Right atrium auricular region (tissue), 2 donors: ENCODE measurements at regions not wholly inside any gene's neighbourhood (a gene's known extent, or its start where the extent isn't known, plus 50 kb on each side); places are given as distances from the start of the nearest gene placed in this dataset.
A peak's percentile ranks its signal among the peaks of the same experiment; 100 is the strongest.

Source experiments
- DNase-seq: peaks from one replicate; pipeline ENCODE4 v3.0.0-alpha.2; 2019; ENCODE audit warnings: low spot score
- H3K27ac ChIP-seq, 2 donors: fragments of 200-600 bp; sonication (generic); 1 replicate in 1 of 2; 2 replicates in 1 of 2; pipeline ENCODE4 v1.5.1; 2016 to 2019
- H3K27me3 ChIP-seq, 2 donors: fragments of 200-600 bp; sonication (generic); one replicate each; pipeline versions ENCODE4 v1.5.1 to v1.6.0; 2017 to 2019
- H3K36me3 ChIP-seq: fragments of 200-600 bp; sonication (generic); one replicate; pipeline ENCODE4 v1.5.1; 2016
- H3K4me1 ChIP-seq, 2 donors: fragments of 200-600 bp; sonication (generic); one replicate each; pipeline versions ENCODE4 v1.5.1 to v1.6.0; 2017 to 2019
- H3K4me3 ChIP-seq, 2 donors: fragments of 200-600 bp; sonication (generic); 1 replicate in 1 of 2; 2 replicates in 1 of 2; pipeline ENCODE4 v1.5.1; 2017 to 2019; ENCODE audit warnings: mild to moderate bottlenecking in 1 of 2, moderate library complexity in 1 of 2
- H3K9me3 ChIP-seq, 2 donors: fragments of 200-600 bp; sonication (generic); one replicate each; pipeline ENCODE4 v1.5.1; 2019
- CTCF ChIP-seq, 2 donors: fragments of 200-600 bp; sonication (generic); IDR thresholded peaks; one replicate each; pipeline ENCODE4 v1.5.1; 2019; ENCODE audit warnings: antibody characterized with exemption in 2 of 2

- no peak for DNase-seq
- Histone ChIP-seq H3K27me3 (no peaks in the 10 kb centered on the region), H3K4me3 (no peak overlapping the region), H3K27ac (peak overlapping the region in 1 of 2 donors; percentile 9), H3K4me1 (peaks cover 0 to 25% of the 10 kb centered on the region in 2 donors), H3K36me3 (no peaks in the 10 kb centered on the region), H3K9me3 (no peaks in the 10 kb centered on the region)
- no peak for TF ChIP-seq CTCF (IDR thresholded peaks at IDR 0.05)
Measured at GRCh38 chrX:68931345-68931744, 102.5 kb downstream of the EFNB1 start.

GRCh38 chrX:68930542-68931317, 101.9 kb downstream of the EFNB1 start:
- no peak for DNase-seq
- Histone ChIP-seq H3K36me3 (no peaks in the 10 kb centered on the region), H3K4me3 (no peak overlapping the region), H3K27ac (peak overlapping the region in 1 of 2 donors; percentile 9), H3K4me1 (peaks cover 0 to 25% of the 10 kb centered on the region in 2 donors), H3K27me3 (no peaks in the 10 kb centered on the region), H3K9me3 (no peaks in the 10 kb centered on the region)
- TF ChIP-seq CTCF (IDR thresholded peaks at IDR 0.05), result no peak

- Histone ChIP-seq H3K27ac (peak overlapping the region in 1 of 2 donors; percentile 53), H3K9me3 (no peaks in the 10 kb centered on the region), H3K4me3 (no peak overlapping the region), H3K27me3 (no peaks in the 10 kb centered on the region), H3K36me3 (no peaks in the 10 kb centered on the region), H3K4me1 (peaks cover 0 to 25% of the 10 kb centered on the region in 2 donors)
- TF ChIP-seq CTCF (IDR thresholded peaks at IDR 0.05), result no peak
- DNase-seq, result peak; percentile 61
Measured at GRCh38 chrX:68929332-68930150, 100.7 kb downstream of the EFNB1 start.

GRCh38 chrX:68928401-68928800, 99.6 kb downstream of the EFNB1 start:
- no peaks in the 10 kb centered on the region for H3K27me3 ChIP-seq
- no peaks in the 10 kb centered on the region for H3K36me3 ChIP-seq
- TF ChIP-seq CTCF (IDR thresholded peaks at IDR 0.05), result no peak
- no peak overlapping the region for H3K4me3 ChIP-seq
- H3K9me3 ChIP-seq, result no peaks in the 10 kb centered on the region
- no peak for DNase-seq
- H3K4me1 ChIP-seq, result peaks cover 0 to 25% of the 10 kb centered on the region in 2 donors
- H3K27ac ChIP-seq, result no peak overlapping the region

GRCh38 chrX:68927178-68927577, 98.4 kb downstream of the EFNB1 start:
- TF ChIP-seq CTCF (IDR thresholded peaks at IDR 0.05), result no peak
- Histone ChIP-seq H3K27me3 (no peaks in the 10 kb centered on the region), H3K4me3 (no peak overlapping the region), H3K27ac (no peak overlapping the region), H3K9me3 (no peaks in the 10 kb centered on the region), H3K4me1 (peaks cover 0 to 25% of the 10 kb centered on the region in 2 donors), H3K36me3 (no peaks in the 10 kb centered on the region)
- DNase-seq, result no peak
